GM19438 (cell line): ENCODE measurements at regions not wholly inside any gene's neighbourhood (a gene's known extent, or its start where the extent isn't known, plus 50 kb on each side); places are given as distances from the start of the nearest gene placed in this dataset.

ENCODE experiments used
- ATAC-seq: cut with Tn5 transposase; IDR thresholded peaks from one replicate; pipeline ENCODE4 v1.9.1; 2021; ENCODE audit warnings: low read depth; ENCODE audit not compliant: unreplicated experiment

GRCh38 chr10:4512671-4513240, 313.3 kb upstream of the AKR1E2 start:
- ATAC-seq: no peak

GRCh38 chr10:4512196-4512595, 313.8 kb upstream of the AKR1E2 start:
- no peak for ATAC-seq

- no peak for ATAC-seq
Observed at GRCh38 chr10:4511509-4511908, 314.5 kb upstream of the AKR1E2 start.

- ATAC-seq: no peak
Observed at GRCh38 chr10:4509405-4509804, 316.6 kb upstream of the AKR1E2 start.

- ATAC-seq: no peak
Observed at GRCh38 chr10:4506095-4506494, 319.9 kb upstream of the AKR1E2 start.

GRCh38 chr10:4504550-4504949, 321.5 kb upstream of the AKR1E2 start:
- no peak for ATAC-seq

- ATAC-seq: no peak
Observed at GRCh38 chr10:4503076-4503475, 322.9 kb upstream of the AKR1E2 start.

GRCh38 chr10:4501306-4501705, 324.7 kb upstream of the AKR1E2 start:
- no peak for ATAC-seq

- no peak for ATAC-seq
Observed at GRCh38 chr10:4498711-4499251, 327.2 kb upstream of the AKR1E2 start.

- no peak for ATAC-seq
Observed at GRCh38 chr10:4494551-4494950, 331.5 kb upstream of the AKR1E2 start.

- no peak for ATAC-seq
Observed at GRCh38 chr10:4492202-4492601, 333.8 kb upstream of the AKR1E2 start.

- ATAC-seq: no peak
Observed at GRCh38 chr10:4488904-4489303, 337.1 kb upstream of the AKR1E2 start.

GRCh38 chr10:4485636-4486035, 340.4 kb upstream of the AKR1E2 start:
- ATAC-seq: no peak

- ATAC-seq: no peak
Observed at GRCh38 chr10:4483811-4484210, 342.2 kb upstream of the AKR1E2 start.

GRCh38 chr10:4482659-4483058, 343.3 kb upstream of the AKR1E2 start:
- ATAC-seq: no peak

GRCh38 chr10:4481192-4481591, 344.8 kb upstream of the AKR1E2 start:
- ATAC-seq: no peak

- ATAC-seq: no peak
Observed at GRCh38 chr10:4479342-4479741, 346.7 kb upstream of the AKR1E2 start.

GRCh38 chr10:4477664-4478063, 348.3 kb upstream of the AKR1E2 start:
- no peak for ATAC-seq

GRCh38 chr10:4475827-4476490, 350.0 kb upstream of the AKR1E2 start:
- no peak for ATAC-seq

- ATAC-seq: no peak
Observed at GRCh38 chr10:4474829-4475228, 351.2 kb upstream of the AKR1E2 start.

GRCh38 chr10:4473977-4474376, 352.0 kb upstream of the AKR1E2 start:
- ATAC-seq: no peak

- ATAC-seq: no peak
Observed at GRCh38 chr10:4472190-4472904, 353.7 kb upstream of the AKR1E2 start.
